ENCODE measurements at regions not wholly inside any gene's neighbourhood (a gene's known extent, or its start where the extent isn't known, plus 50 kb on each side); places are given as distances from the start of the nearest gene placed in this dataset.

DNA sequence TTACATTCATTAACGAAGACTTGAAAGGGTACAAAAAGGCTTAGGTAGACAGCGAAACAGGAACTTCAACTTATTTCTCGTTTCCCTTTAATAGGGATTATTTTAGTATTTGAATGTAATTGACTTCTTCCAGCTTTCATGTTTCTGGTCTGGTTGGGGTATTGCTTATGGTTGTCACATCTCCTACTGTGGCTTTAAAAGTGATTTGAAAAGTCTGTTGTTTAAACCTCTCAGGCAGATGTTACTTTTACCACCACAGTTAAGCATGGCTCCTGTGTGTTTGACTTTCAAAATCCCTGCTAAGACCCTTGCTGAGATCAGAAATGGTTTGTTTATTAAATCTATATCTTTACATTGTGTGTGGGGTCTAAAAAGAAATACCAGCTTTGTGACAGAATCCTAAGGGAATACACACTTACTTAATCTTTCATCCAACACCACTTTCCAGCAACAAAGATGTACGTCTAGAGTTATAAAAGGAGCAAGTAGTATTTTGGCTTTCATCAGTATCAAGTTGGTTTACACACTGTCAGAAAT, 661.2 kb downstream of the FAT4 start:
- DNase-seq: no peak

DNA sequence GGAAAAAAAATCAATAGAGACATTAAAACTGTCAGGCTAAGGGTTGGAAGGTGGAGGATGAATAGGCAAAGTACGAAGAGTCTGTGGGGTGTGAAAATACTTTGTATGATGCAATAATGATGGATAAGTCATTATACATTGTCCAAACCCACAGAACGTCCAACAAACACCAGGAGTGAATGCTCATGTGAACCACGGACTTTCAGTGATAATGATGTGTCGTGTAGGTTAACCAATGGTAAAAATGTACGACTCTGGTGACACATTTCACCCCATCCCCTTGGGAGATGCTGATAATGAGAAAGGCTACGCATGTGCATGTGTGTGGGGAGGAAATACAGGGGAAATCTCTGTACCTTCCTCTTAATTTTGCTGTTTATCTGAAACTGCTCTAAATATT, 665.2 kb downstream of the FAT4 start:
- DNase-seq: no peak

DNA sequence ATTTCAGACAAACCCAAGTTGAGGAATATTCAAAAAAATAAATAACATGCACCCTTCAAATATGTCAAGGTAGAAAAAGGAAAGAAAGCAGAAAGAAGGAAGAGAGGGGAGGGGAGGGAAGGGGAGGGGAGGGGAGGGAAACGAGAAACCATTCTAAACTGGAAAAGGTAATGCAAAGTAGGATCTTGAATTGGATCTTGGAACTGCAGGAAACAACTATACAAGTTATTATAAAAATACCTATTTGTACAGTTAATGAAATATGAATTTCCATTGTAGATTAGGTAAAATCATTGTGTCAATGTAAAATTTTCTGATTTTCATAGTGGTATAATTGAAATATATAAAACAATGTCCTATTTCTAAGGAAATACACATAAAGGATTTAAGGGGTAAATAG, 668.4 kb downstream of the FAT4 start:
- DNase-seq: no peak

DNA sequence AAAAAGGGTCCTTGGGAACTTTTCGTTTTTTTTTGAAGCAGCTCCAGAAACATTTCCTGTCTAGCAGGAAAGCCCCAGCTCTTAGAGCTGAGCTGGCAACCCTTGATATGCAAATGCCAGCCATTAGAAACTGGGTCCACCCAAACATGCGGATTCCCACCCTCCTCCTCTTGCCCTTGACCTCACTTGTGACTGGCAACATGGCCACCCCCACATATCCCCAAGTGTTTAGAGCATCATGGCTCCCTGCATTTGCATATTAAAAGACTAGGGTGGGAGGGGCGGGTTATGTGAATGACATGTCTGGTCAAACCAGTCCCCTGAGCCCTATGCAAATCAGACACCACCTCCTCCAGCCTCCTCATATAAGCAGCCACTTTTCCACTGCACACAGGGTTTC, 671.1 kb downstream of the FAT4 start:
- DNase-seq: no peak

DNA sequence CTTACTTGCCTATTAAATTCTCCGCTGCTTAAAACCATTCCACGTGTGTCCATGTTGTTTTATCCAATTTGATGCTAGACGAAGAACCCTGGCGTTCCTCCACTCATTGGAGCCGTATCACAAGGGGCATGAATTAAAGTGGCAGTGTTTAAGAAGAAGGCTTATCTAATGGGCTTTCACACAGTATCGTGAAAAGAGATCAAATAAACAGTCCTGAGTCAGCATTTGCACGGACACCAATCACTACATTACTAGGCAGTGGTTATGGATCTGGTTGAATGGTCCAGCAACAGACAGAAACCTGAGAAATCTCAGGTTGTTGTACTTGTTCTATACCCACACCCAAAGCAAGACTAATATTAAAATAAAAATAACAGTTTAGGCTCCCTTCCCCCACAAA, 671.6 kb downstream of the FAT4 start:
- no peak for DNase-seq

DNA sequence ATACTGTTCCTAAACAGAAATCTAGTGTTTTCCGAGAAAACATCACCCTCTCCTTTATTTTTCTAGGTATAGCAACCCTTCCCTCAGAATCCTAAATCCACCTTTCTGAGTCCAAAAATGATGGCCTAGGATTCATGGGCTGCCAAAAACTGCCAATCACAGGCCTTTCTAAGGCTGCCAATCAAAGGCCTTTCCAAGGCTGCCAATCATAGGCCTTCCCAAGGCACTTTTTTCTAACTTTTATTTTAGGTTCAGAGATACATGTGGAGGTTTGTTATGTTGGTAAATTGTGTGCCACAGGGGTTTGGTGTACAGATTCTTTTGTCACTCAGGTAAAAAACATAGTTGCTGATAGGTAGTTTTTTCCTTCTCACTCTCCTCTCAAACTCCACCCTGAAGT, 673.7 kb downstream of the FAT4 start:
- no peak for DNase-seq

DNA sequence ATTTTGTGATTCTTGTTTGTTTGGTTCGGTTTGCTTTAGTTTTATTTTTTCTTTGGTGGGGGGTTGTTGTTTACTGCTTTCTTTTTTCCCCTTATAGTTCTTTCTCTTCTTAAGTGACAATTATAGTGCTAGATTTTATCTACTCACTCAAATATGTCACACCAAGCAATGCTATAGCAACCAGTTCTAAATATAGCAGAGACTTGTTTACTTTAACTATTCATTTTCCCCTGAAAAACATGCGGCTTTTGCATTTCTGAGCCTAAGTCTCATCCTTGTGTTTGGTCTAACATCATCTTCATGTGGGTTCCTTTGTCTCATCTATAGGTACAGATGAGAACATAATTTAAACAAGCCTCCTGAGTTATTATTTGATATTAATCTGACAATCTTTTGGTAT, 676.6 kb downstream of the FAT4 start:
- no peak for DNase-seq

DNA sequence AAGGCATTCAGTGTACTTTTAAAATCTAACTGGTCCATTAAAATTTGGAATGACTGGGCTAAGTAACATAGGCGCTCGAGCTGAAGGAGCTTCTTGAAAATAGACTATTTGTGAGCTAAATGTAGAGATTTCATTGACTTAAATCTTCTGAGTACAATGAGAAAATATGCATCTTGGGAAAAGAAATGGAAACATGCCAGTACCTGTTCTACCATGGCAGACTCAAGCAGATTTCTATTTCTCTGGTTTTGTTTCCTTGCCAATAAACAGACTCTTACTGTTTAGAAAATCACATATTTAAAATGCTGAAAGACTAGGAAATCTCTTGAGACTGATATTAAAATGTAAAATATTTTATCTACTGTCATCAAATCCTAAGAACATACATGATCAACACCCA, 678.1 kb downstream of the FAT4 start:
- DNase-seq: no peak

DNA sequence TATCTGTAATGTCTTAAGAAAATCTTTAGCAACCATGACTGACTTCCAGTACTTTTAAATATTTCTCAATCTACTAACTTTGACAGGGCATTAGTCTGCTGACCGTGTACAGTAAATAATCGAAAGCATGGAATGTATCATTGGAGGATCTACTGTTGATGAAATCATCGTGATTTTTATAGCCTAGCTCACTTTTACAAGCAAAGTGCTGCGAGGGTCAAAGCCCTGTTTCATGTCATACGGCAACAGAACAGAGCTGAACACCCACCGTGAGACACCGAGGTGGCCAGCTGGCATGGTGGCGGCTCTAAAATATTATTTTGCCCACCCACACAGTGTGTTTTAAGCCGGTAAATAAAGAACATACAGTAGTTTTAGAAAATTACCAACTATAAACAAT, 679.3 kb downstream of the FAT4 start:
- no peak for DNase-seq

DNA sequence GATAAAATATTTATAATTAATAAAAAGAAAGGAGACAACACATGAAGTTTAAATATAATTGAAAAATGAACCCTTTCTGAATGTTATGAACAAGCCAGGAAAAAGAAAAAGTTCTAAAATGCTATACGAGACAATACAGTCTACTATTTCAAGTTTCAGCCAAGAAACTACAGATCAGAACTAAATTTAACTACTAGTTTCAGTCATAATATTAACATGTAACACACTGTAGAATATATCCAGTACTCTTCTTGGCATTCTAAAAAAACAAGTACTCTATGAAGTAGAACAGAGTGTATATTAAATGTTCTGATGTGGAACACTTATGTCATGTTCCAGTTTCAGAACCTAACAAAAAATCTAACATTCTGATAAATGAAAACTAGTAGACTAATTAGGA, 679.7 kb downstream of the FAT4 start:
- no peak for DNase-seq

DNA sequence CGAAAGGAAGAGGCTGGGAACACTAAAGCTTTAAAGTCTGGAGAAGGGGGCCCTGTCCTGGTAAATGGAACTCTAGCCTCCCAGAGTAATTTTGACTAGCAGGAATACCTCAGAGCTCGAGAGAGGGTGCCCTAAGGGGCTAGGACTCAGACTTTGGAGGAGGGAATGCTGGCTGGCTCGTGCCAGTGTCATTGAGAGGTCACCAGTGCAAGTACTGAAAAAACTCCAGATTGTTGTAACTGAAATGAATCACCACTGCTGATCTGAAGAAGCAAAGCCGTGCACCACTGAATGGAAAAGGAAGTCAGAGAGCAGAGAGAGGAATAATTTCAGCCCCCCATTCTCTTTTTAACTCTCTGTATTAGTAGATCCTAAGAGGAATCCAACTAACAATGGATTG, 690.2 kb downstream of the FAT4 start:
- no peak for DNase-seq

DNA sequence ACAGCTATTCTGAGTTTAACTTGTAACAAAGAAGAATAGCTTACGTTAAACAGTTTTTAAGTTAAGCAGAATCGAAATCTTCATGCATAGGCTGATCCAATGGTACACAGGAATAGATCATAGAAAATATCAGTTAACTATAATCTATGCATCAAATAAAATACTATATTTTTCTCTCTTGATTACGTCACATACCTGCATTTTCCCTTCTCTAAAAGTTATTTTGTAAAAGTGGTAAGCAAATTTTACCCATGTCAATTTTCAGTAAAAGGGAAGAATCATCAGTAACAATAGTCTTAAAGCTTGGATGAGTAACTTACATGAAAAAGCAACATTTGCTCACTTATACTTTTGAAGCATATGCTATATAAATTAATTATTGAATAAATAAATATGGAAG, 692.4 kb downstream of the FAT4 start:
- DNase-seq: no peak

DNA sequence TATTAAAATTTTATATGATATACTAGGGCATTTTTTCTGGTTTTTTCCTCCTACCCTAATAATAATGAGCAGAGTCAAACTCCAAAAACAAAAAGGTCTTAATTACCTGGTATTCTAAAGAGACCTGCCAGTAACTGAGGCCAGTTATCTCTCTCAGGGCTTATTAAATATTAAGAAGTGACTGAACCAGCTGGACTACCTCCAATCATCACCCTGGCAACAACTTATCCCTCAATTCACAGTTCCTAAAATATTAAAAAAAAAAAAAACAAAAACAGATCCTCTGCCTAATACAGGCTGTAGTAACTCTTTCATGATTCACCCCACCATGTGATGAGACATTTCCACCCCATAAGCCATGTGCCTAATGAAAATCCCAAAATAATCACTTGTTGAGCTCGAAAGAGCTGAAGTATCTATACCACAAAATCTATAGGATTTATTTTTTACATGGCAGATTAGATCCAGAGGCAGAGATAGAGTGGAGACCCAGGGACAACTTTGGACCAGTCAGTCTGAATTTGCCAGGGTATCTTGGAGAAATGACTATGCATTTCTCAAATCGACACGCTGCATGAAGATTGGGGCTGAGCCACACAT, 698.0 kb downstream of the FAT4 start:
- DNase-seq: no peak

DNA sequence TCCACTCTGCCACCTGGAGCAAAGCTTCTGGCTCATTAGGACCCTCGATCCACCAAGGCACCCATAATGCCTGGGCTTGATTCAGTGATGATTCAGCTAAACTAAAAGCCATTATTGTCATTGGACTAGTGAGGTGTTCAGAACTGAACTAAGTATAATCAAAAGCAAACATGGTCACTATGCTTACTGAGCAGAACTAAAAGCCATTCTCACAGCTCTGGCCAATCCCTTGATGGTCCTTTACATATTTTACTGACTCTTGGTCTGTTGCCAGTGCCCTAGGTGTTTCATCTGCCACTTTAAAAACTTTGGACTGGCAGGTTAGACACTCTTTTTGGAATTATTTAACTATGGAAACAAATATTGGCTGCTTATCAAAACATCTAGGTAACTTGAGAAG, 703.5 kb downstream of the FAT4 start:
- DNase-seq: no peak

DNA sequence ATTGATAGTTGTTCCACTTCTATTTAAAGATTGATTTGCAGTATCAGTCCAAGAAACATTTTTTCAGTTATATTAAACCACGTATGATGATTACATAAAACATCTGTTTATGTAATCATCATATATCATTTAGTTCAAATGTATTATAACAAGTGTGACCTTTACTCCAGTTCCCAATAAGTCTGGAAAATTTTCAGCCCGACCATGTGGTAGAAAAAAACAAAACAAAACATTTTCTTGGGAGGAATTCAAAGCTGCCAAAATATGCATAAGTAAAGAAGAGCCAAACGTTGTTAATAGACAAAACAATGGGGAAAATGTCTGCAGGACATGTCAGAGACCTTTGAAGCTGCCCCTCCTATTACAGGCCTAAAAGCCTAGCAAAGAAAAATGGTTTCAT, 709.1 kb downstream of the FAT4 start:
- no peak for DNase-seq

DNA sequence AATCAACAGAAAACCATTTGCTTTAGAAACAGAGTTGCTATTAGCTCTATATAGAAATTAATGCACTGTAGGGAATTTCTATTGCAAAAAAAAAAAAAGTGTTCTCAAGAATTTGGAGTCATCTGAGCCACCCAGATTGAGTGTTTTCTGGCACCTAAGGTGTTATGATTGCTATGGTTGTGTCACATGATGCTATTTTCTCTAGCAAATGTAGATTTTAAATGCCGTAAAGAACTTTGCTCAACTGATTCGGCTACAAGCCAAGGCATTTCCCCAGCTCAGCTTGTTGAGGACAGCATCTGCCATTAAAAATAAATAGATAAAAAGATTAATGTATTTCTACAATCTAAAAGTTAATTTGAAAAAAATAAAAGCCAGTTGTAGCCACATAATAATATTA, 712.8 kb downstream of the FAT4 start:
- no peak for DNase-seq

DNA sequence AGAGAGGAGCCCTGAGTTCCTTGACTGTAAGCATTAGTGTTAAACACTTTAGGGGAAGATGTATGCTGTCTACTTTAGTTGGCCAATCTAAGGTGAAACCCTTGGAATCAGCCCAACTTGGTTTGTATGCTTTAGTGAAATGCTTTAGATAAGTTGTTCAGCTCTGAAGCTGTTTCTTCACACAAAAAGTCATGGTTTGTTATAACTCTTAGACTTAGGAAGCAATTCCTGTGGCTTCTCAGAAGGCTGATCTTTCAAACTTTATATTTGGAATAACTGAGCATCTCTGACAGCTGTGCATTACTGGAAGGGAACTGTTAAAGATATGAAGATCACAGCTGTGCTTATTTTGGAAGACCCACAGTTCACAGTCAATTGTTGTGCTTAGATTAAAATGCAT, 714.1 kb downstream of the FAT4 start:
- no peak for DNase-seq

DNA sequence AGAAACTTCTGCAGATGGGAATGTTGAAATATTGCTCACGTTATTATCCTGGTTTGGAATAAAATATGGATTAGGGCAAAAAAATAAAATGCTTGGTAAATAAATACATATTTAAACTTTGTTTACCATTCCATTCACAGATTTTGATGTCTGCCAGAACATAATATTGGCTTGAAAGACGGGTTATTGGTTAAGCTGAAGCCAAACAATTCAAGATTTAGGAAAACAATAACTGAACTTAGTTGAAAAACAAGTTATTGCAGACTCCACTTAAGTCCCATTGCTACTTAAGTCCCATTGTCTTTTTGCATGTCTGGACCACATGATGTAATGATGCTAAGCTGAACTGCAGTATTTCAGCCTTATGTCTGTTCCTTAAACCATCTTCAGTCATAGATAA, 722.5 kb downstream of the FAT4 start:
- DNase-seq: no peak

DNA sequence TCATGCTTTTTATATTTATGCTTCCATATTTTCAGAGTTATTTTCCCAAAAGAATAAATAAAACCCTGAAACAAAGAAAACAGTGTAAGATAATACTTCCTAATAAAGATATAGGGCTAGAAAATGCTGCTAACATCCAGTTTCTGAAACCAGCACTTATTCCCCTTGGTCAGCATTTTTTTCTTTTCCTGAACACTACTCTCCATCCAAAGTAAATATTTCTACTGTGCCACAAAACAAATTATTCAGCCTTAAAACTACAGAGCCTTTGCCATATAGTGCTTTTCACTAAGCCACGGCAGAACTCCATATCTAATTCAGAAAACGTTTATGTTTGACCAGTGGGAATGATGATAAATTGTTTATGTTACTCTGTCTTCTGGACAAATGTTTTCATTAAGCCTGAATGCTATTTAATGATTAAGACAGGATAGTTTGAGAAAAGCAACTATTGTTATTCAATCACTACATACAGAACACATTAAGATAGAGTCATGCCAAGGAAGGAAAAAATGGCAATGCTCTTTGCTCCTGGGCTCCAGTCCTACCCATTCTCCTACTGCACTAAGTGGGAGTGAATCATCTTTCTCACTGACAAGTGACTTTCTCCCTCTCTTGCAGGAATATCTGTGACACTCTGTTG, 723.9 kb downstream of the FAT4 start:
- no peak for DNase-seq

DNA sequence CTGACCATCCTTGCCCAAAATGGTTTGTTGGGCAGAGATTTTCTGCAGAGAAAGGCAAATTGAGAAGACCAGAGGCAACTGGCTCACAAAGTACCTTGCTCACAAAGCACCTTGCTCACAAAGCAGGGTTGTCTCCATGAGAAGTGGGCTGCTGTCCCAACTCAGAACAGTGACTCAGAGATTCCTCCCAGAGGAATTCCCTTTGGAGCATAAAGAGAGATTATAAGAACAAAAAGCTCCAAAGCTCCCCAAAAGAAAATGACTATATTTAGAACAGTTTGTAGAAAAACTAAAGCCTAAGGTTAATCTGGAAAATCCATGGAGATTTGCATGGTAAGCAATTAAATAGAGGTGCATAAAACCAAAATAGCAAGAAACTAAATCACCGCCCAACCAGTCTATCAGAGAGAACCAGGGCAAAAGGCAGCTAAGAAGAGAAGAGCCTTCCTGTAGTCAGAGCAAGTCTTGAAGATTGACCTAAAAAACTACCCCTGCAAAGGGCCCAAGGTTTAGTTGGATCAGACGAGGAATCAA, 731.4 kb downstream of the FAT4 start:
- DNase-seq: no peak

DNA sequence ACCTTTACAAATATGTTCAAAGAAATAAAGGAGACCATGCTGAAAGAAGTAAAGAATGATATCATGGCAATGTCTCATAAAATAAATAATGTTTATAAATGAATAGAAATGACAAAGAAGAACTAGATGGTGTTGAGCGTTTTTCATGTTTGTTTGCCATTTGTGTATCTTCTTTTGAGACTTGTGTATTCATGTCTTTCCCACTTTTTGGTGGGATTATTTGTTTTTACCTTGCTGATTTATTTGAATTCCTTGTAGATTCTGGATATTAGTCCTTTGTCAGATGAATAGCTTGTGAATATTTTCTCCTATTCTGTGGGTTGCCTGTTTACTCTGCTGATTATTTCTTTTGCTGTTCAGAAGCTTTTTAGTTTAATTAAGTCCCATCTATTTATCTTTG, 732.4 kb downstream of the FAT4 start:
- no peak for DNase-seq

DNA sequence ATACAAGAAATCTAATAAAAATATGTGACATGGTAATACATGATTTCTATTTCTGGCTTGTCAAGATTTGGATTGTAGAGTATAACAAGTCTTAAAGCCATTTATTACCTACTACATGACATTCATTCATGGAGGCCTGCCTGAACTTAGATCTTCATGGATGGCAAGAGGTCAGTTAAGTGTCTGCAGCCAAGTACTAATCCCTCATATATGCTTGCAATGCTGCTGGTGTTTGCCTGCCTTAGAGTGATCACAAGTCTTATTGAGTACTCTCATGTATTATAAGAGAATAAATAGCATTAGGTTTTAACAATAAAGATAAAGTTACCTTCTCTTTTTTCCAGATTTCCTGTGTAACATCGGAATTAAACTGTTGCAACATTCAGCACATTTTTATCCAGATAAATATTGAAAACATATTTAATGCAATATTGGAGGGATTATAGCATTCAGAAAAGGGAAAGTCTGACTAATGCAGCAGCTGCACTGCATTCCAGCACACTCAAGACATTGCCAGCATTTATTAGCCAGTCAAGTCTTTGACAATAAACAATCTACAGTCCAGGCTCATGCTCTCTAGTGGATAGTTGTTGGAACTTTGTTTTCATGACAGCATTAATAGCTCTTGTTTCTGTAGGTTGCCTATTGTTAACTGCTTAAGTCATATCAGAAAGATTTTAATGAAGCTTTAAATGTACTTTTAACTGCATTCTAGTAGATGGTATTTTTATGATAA, 737.1 kb downstream of the FAT4 start:
- DNase-seq: no peak

DNA sequence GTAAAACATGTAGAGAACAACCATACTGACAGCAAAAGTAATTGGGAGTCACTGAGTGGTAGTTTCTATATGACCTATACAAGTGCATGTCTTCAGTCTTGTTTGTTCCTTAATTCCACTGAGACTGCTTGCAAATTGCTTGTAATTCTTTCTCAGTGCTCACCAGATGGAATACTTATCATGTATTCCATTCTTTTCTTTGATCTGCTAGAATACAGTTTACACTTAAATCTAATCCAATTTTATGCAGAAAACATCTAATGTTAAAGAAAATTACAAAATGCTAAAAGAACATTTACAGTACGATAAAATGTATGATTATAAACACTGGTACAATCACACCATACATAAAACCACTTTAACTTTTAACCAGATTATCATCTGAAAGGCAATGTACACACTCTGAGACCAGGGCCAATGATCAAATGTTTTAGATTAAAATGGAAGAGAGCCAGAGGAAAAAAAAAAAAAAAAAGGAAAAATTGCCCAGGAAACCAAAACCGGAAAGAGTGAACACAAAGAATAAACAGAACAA, 741.4 kb downstream of the FAT4 start:
- DNase-seq: no peak

DNA sequence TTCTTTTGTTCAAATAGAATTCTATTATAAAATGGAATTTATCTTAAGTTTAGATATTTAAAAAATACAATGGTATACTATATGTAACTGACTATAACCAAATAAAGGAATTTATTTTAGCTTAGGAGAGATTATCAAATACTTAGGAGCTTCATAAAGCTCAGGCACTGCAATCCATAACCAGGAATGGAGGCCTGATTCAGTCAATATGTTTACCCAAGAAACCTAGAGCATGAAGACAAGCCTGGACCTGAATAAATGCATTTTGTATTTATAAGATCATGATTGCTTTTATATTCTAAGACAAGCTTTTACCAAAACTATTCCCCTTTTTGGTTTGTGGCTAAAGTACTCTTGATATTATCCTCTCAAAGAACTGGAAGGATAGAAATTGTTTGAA, 742.6 kb downstream of the FAT4 start:
- DNase-seq: no peak

Data from T-helper 1 cell (primary cell).